ENCODE measurements at regions not wholly inside any gene's neighbourhood (a gene's known extent, or its start where the extent isn't known, plus 50 kb on each side); places are given as distances from the start of the nearest gene placed in this dataset.

- no peak for DNase-seq
Observed at GRCh38 chr3:188940573-188940932, 231.2 kb upstream of the TPRG1 start.

GRCh38 chr3:188941103-188941502 is 230.7 kb upstream of the TPRG1 start:
- DNase-seq: no peak

- DNase-seq: no peak
Observed at GRCh38 chr3:188942191-188942590, 229.6 kb upstream of the TPRG1 start.

GRCh38 chr3:188943591-188943990 is 228.2 kb upstream of the TPRG1 start:
- DNase-seq: no peak

GRCh38 chr3:188944108-188944507 is 227.7 kb upstream of the TPRG1 start:
- DNase-seq: no peak

- no peak for DNase-seq
Observed at GRCh38 chr3:188946351-188947240, 225.2 kb upstream of the TPRG1 start.

- DNase-seq: peak; percentile 91 to 96
Observed at GRCh38 chr3:188947401-188948280, 224.1 kb upstream of the TPRG1 start.

GRCh38 chr3:188948281-188948996 is 223.3 kb upstream of the TPRG1 start:
- no peak for DNase-seq

GRCh38 chr3:188948997-188949389 is 222.8 kb upstream of the TPRG1 start:
- DNase-seq: no peak

GRCh38 chr3:188949456-188949855 is 222.3 kb upstream of the TPRG1 start:
- no peak for DNase-seq

GRCh38 chr3:188949996-188950395 is 221.8 kb upstream of the TPRG1 start:
- no peak for DNase-seq

- DNase-seq: no peak
Observed at GRCh38 chr3:188950832-188951489, 220.8 kb upstream of the TPRG1 start.

- no peak for DNase-seq
Observed at GRCh38 chr3:188951734-188952133, 220.0 kb upstream of the TPRG1 start.

GRCh38 chr3:188954590-188955208 is 217.1 kb upstream of the TPRG1 start:
- DNase-seq: peak; percentile 89 to 95

GRCh38 chr3:188955919-188956318 is 215.9 kb upstream of the TPRG1 start:
- DNase-seq: no peak

- peak in 1 of 2 experiments; percentile 59 for DNase-seq
Observed at GRCh38 chr3:188956839-188957489, 214.8 kb upstream of the TPRG1 start.

- DNase-seq: no peak
Observed at GRCh38 chr3:188959013-188959412, 212.8 kb upstream of the TPRG1 start.

GRCh38 chr3:188962253-188963247 is 209.2 kb upstream of the TPRG1 start:
- DNase-seq: no peak

- DNase-seq: no peak
Observed at GRCh38 chr3:188964957-188965356, 206.8 kb upstream of the TPRG1 start.

GRCh38 chr3:188972310-188972709 is 199.5 kb upstream of the TPRG1 start:
- no peak for DNase-seq

Measured in NCI-H524 (cell line).